Natural killer cell (primary cell): ENCODE measurements at regions not wholly inside any gene's neighbourhood (a gene's known extent, or its start where the extent isn't known, plus 50 kb on each side); places are given as distances from the start of the nearest gene placed in this dataset.

Source experiments
- ATAC-seq, 3 donors: fragments of 150-1000 bp in 2 of 3; fragments of 200-7000 bp in 1 of 3; cut with Tn5 transposase; 1 replicate in 1 of 3; 2 replicates in 2 of 3; pipeline ENCODE4 v1.10.0; 2021; ENCODE audit warnings: mild to moderate bottlenecking in 2 of 3, moderate library complexity in 2 of 3
- DNase-seq, 2 donors: peaks; one replicate each; pipeline versions ENCODE4 v3.0.0 to v3.0.0-alpha.2; 2013 to 2021; ENCODE audit warnings: mixed read lengths in 1 of 2
- H3K27ac ChIP-seq: one replicate; pipeline ENCODE4 v1.5.1; 2013; ENCODE audit warnings: mild to moderate bottlenecking, low read length
- H3K27me3 ChIP-seq: one replicate; pipeline ENCODE4 v1.6.1; 2013; ENCODE audit warnings: low read length; ENCODE audit not compliant: control insufficient read depth, insufficient read depth
- H3K36me3 ChIP-seq: one replicate; pipeline ENCODE4 v1.6.1; 2013; ENCODE audit warnings: low read length; ENCODE audit not compliant: control insufficient read depth, insufficient read depth
- H3K4me1 ChIP-seq: one replicate; pipeline ENCODE4 v1.6.1; 2013; ENCODE audit warnings: low read length; ENCODE audit not compliant: control insufficient read depth, insufficient read depth
- H3K4me3 ChIP-seq: one replicate; pipeline ENCODE4 v1.5.1; 2013; ENCODE audit warnings: low read length
- H3K9me3 ChIP-seq: one replicate; pipeline ENCODE4 v1.6.1; 2013; ENCODE audit warnings: low read length; ENCODE audit not compliant: control insufficient read depth, insufficient read depth
- H3K27ac Mint-ChIP-seq, 2 donors: one replicate each; pipeline ENCODE4 v1.8.0; 2022; ENCODE audit warnings: mild to moderate bottlenecking in 2 of 2, mixed read lengths in 2 of 2, moderate library complexity in 1 of 2
- H3K27me3 Mint-ChIP-seq, 2 donors: one replicate each; pipeline ENCODE4 v1.8.0; 2022; ENCODE audit warnings: low read depth in 2 of 2, mixed read lengths in 2 of 2
- H3K36me3 Mint-ChIP-seq: one replicate; pipeline ENCODE4 v1.8.0; 2022; ENCODE audit warnings: mixed read lengths
- H3K4me1 Mint-ChIP-seq, 2 donors: one replicate each; pipeline ENCODE4 v1.8.0; 2022; ENCODE audit warnings: mixed read lengths in 2 of 2
- H3K4me3 Mint-ChIP-seq: one replicate; pipeline ENCODE4 v1.8.0; 2022; ENCODE audit warnings: mild to moderate bottlenecking, moderate library complexity, mixed read lengths
- H3K9me3 Mint-ChIP-seq, 2 donors: one replicate each; pipeline ENCODE4 v1.8.0; 2022; ENCODE audit warnings: mixed read lengths in 2 of 2
- WGBS: methylation state at CpG from one replicate; pipeline ENCODE4 v1.1.7; 2013; ENCODE audit warnings: missing lambda C conversion rate; ENCODE audit not compliant: insufficient coverage; 5-methylcytosine and 5-hydroxymethylcytosine counted together
- intact Hi-C: fragments of 100-400 bp; cut with micrococcal nuclease; formaldehyde crosslinking; loops from one replicate; pipeline ENCODE4 v1.14.2; 2022
- TF ChIP-seq, protein P1 (sequence below): fragments of 200-600 bp; IDR thresholded peaks from one replicate; pipeline ENCODE4 v1.8.0; 2022; ENCODE audit warnings: antibody characterized with exemption

DNA sequence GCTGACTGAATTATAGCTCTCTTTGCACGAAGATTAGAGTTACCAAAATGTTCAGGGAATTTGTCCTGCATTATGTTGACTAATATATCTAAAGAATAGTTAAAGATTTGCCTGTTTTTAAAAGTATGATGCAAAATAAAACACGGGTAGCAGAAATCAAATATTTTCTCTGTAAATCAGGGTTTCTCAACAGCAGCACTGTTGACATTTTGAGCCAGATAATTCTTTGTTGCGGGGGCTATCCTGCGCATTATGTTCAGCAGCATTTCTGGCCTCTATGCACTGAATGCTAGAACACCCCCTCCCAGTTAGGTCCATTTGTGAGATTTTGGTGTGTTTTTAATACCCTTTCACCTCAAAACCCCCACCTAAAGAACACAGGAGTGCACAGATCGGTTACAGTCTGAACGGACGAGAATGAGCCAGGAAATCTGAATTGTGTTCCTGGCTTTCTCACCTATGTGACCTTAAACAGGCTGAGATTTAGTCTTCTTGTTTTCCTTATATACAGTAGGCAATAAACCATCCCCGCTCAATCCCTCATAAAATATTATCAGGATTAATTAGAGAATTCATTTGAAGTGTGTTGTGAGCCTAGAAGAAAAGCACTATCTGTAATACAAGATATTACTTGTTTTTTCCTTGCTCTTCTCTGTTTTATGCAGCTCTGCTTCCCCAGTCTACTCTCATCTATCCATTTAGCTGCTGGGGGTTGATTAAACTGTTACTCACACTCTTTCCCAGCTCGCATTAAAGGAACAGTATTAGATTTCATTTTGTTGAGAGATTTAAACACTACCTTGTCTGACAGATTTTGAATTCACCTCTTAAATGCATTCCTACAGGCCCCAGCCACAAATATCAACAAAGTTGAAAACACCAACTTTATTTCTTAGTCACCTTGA is 247.5 kb upstream of the GOLIM4 start:
- no peaks in the 10 kb centered on the region for H3K27me3 ChIP-seq
- intact Hi-C loops, result no loop called here
- Mint-ChIP-seq H3K4me3 (no peak overlapping the region), H3K27me3 (no peaks in the 10 kb centered on the region), H3K4me1 (no peaks in the 10 kb centered on the region), H3K36me3 (no peaks in the 10 kb centered on the region), H3K9me3 (peaks cover 0 to 4% of the 10 kb centered on the region in 2 donors), H3K27ac (no peak overlapping the region)
- ATAC-seq (no peak), DNase-seq (no peak)
- 92% methylated on average over 7 of the region's 9 CpGs for WGBS
- no peak overlapping the region for H3K27ac ChIP-seq
- TF ChIP-seq, protein P1, sequence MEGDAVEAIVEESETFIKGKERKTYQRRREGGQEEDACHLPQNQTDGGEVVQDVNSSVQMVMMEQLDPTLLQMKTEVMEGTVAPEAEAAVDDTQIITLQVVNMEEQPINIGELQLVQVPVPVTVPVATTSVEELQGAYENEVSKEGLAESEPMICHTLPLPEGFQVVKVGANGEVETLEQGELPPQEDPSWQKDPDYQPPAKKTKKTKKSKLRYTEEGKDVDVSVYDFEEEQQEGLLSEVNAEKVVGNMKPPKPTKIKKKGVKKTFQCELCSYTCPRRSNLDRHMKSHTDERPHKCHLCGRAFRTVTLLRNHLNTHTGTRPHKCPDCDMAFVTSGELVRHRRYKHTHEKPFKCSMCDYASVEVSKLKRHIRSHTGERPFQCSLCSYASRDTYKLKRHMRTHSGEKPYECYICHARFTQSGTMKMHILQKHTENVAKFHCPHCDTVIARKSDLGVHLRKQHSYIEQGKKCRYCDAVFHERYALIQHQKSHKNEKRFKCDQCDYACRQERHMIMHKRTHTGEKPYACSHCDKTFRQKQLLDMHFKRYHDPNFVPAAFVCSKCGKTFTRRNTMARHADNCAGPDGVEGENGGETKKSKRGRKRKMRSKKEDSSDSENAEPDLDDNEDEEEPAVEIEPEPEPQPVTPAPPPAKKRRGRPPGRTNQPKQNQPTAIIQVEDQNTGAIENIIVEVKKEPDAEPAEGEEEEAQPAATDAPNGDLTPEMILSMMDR, result no peak
- H3K4me1 ChIP-seq, result no peaks in the 10 kb centered on the region
- H3K9me3 ChIP-seq, result no peaks in the 10 kb centered on the region
- H3K4me3 ChIP-seq, result no peak overlapping the region
- H3K36me3 ChIP-seq, result no peaks in the 10 kb centered on the region

DNA sequence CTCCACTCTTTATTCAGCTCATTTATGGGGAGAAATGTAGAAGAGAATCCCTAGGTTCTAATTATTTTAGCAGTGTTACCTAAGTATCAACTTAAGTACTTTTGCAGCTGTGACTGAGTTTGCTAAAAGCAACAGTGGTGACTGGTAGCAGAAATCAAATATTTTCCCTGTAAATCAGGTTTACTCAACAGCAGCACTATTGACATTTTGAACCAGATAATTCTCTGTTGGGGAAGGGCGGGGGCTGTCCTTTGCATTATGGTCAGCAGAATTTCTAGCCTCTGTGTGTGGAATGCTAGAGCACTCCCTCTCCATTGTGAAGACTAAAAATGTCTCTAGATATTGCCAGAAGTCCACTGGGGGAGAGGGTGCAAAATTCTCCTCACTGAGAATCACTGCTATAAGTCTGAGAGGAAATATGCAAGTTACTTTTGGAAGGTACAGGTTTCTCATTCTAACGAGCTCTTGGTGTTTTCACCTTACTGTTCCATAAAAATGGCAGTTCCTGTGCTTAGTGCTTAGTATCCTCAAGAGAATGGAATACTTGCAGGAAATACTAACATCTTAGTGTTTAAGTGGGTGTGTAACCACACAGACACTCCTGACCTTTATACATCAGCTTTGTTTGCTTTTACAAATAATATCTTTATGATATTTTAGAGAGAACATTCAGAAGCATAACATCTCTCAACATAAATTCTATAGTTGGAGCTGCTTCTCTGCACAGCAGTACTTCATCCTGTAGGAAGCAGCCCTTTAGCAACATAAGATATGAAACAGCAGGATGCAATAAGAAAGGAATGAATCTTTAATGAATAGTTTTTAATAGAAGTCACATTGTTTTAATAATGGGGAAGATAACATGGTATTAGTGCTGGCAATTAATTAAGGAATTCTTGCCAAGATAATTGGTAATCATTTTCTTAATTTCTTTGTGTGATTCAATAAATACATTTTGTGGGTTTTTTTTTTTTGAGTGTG is 246.5 kb upstream of the GOLIM4 start:
- Mint-ChIP-seq H3K4me1 (no peaks in the 10 kb centered on the region), H3K9me3 (peaks cover 0 to 6% of the 10 kb centered on the region in 2 donors), H3K4me3 (no peak overlapping the region), H3K36me3 (no peaks in the 10 kb centered on the region), H3K27ac (no peak overlapping the region), H3K27me3 (no peaks in the 10 kb centered on the region)
- Histone ChIP-seq H3K36me3 (no peaks in the 10 kb centered on the region), H3K9me3 (no peaks in the 10 kb centered on the region), H3K4me3 (no peak overlapping the region), H3K4me1 (no peaks in the 10 kb centered on the region), H3K27ac (no peak overlapping the region), H3K27me3 (no peaks in the 10 kb centered on the region)
- TF ChIP-seq, protein P1, result no peak
- DNase-seq, result no peak
- no peak for ATAC-seq
- WGBS, result 89% methylated on average over 2 of the region's 2 CpGs
- intact Hi-C loops, result no loop called here

DNA sequence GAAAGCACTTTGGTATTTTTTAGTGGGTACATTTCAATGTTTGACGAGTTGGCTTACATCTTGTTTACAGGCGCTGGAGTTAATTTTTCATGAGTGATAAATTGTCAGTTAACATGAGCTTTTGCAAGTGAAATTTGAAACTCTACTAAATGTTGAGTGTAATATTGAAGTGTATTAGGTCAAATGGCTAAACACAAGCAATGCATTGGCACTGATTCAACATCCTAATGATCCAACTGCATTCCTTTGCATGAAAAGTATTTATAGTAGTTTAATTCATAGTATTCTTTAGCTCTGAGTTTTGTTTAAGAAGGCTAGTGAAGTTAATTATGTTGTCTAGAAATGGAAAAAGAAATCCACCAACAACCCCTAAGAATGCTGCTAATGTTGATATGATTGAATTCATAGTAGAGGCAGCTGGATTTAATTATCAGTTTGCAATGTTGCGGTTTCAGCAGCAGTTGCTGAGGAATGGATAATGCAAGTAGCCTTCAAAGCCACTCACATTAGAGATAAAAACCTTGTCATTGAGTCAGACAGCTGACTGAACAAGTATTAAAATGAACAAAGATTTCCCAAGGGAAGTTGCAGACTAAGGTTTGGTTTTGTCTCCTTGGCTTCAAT is 245.6 kb upstream of the GOLIM4 start:
- WGBS, result 92% methylated on average over 3 of the region's 3 CpGs
- intact Hi-C loops, result no loop called here
- no peak for DNase-seq
- Histone ChIP-seq H3K27me3 (no peaks in the 10 kb centered on the region), H3K4me3 (no peak overlapping the region), H3K4me1 (no peaks in the 10 kb centered on the region), H3K9me3 (no peaks in the 10 kb centered on the region), H3K27ac (no peak overlapping the region), H3K36me3 (no peaks in the 10 kb centered on the region)
- TF ChIP-seq, protein P1, result no peak
- Mint-ChIP-seq H3K9me3 (peaks cover 0 to 2% of the 10 kb centered on the region in 2 donors), H3K27me3 (no peaks in the 10 kb centered on the region), H3K4me3 (no peak overlapping the region), H3K4me1 (no peaks in the 10 kb centered on the region), H3K36me3 (no peaks in the 10 kb centered on the region), H3K27ac (no peak overlapping the region)
- no peak for ATAC-seq
